HUES6 (cell line): ENCODE measurements at regions not wholly inside any gene's neighbourhood (a gene's known extent, or its start where the extent isn't known, plus 50 kb on each side); places are given as distances from the start of the nearest gene placed in this dataset.
A peak's percentile ranks its signal among the peaks of the same experiment; 100 is the strongest.

ENCODE experiments used
- H3K27ac ChIP-seq: 2 replicates; pipeline ENCODE4 v1.7.0; 2013; ENCODE audit warnings: low read depth, mild to moderate bottlenecking, low read length, inconsistent platforms
- H3K27me3 ChIP-seq: 2 replicates; pipeline ENCODE4 v1.6.1; 2013; ENCODE audit warnings: low read length; ENCODE audit not compliant: control insufficient read depth, insufficient read depth
- H3K36me3 ChIP-seq: 2 replicates; pipeline ENCODE4 v1.6.1; 2013; ENCODE audit warnings: low read length; ENCODE audit not compliant: control insufficient read depth, insufficient read depth
- H3K4me1 ChIP-seq: 2 replicates; pipeline ENCODE4 v1.6.1; 2013; ENCODE audit warnings: low read length; ENCODE audit not compliant: control insufficient read depth, insufficient read depth
- H3K4me3 ChIP-seq: 2 replicates; pipeline ENCODE4 v1.5.1; 2013; ENCODE audit warnings: low read depth, low read length
- H3K9ac ChIP-seq: one replicate; pipeline ENCODE4 v1.6.1; 2013; ENCODE audit warnings: mild to moderate bottlenecking, low read length
- H3K9me3 ChIP-seq: 2 replicates; pipeline ENCODE4 v1.6.1; 2013; ENCODE audit warnings: low read depth, low read length; ENCODE audit not compliant: control insufficient read depth, insufficient read depth

DNA sequence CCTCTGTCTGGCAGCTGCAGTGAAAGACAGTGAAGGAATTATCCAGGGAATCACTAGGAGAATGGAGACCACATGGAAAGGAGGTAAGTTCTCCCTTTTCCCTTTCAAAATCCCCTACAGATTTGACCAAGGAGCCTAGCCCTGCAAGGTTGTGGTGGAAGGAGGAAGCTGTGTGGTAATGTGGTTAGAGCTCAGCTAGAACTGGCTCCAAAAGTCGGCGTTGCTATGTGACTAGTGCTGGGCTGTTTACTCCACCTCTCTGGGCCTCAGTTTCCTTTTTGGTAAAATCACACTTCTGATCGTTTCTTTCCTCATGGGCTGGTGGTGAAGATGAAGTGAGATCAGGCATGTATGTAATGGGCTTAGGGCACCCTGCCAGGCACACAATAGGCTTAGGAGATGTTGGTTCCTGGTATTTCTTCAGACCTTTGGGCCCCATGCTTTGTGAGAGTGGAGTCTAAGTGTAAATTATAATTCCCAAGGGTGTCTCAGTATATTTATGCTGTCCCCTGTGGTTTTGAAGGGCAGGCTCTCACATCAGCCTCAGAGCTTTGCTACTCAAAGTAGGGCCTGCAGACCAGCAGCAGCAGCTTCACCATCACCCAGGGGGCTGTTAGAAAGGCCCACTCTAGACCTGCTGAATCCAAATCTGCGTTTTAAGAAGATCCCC, 183.7 kb upstream of the BCOR start:
- Histone ChIP-seq H3K9ac (no peak overlapping the region), H3K4me1 (peaks cover 11% of the 10 kb centered on the region; the same call in 1 of the 2 replicates), H3K36me3 (no peaks in the 10 kb centered on the region), H3K9me3 (peaks cover 21% of the 10 kb centered on the region), H3K4me3 (no peak overlapping the region), H3K27ac (no peak overlapping the region), H3K27me3 (no peaks in the 10 kb centered on the region)

DNA sequence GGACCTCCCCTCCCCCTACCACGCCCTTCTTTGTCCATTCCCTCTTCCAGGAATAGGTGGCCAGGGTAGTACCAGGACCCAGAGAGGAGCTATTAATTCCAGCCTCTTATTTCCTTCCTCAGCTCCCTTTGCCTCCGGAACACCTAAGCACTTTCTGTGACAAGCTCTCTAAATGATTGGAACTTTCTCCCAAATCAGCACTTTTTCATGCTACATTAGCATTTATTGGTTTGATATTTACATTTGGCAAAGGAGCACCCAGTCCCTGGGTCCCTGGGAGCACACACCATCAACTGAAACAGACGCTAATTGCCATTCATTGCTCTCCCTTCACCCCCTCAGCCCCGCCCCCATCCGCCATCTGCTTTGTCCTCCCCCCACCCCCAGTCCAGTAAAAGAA, 182.0 kb upstream of the BCOR start:
- peak overlapping the region; percentile 36 for H3K9ac ChIP-seq
- no peak overlapping the region for H3K27ac ChIP-seq
- peaks cover 15% of the 10 kb centered on the region for H3K9me3 ChIP-seq
- H3K27me3 ChIP-seq = no peaks in the 10 kb centered on the region
- H3K4me1 ChIP-seq = peaks cover 11% of the 10 kb centered on the region; the same call in 1 of the 2 replicates
- H3K4me3 ChIP-seq = peak overlapping the region; percentile 21; the same call in 1 of the 2 replicates
- no peaks in the 10 kb centered on the region for H3K36me3 ChIP-seq

DNA sequence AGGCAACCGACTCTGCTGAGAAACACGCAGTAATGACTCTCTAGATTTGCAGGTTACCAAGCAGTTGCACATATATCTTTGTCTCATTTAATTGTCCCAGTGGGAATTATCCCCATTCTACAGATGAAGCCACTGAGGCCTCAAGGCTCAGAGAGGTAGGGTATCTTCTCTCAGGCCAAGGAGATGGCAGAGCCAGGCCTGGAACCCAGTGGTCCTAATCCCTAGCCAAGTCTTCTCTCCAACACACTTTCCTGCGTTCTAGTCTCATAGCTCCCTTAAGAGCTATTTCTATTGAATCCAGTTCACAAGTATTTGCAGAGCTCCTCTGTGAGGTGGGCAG, 181.3 kb upstream of the BCOR start:
- Histone ChIP-seq H3K27ac (no peak overlapping the region), H3K9me3 (peaks cover 10% of the 10 kb centered on the region), H3K4me3 (no peak overlapping the region), H3K9ac (no peak overlapping the region), H3K36me3 (no peaks in the 10 kb centered on the region), H3K4me1 (peaks cover 11% of the 10 kb centered on the region; the same call in 1 of the 2 replicates), H3K27me3 (no peaks in the 10 kb centered on the region)

DNA sequence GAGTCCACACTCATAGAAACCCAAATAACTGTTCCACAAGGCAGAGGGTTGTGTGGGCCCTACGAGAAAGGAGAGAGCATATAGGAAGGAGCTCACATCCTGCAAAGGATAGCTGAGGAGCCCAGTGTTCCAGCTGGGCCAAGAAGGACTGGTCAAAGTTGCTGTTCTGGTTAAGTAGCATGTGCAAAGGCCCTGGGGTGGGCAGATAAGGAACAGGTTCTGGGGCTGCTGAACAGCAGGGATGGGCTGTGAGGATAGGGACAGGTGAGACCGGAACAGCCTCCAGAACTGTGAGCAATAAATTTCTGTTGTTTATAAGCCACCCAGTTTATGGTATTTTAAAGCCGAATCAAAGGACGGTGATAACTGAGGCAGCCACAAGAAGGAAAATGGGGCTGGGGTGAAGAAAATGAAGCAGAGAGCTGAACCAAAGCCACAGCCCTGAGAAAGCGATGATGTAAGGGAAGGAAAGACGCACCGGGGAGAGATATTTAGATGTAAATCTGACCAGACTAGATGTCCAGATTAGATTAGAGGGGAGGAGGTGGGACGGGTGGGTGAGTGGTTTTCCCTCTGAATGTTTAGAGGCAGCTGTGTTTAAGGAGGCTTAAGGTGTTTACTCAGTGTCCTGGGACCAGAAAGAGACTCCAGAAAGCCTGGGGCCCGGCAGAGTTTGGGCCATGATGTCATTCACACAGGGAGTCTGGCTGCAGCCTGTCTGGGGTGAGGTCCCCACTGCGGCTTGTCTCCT, 180.8 kb upstream of the BCOR start:
- Histone ChIP-seq H3K36me3 (no peaks in the 10 kb centered on the region), H3K9me3 (peaks cover 10% of the 10 kb centered on the region), H3K27ac (no peak overlapping the region), H3K9ac (no peak overlapping the region), H3K4me1 (peaks cover 11% of the 10 kb centered on the region; the same call in 1 of the 2 replicates), H3K4me3 (no peak overlapping the region), H3K27me3 (no peaks in the 10 kb centered on the region)

DNA sequence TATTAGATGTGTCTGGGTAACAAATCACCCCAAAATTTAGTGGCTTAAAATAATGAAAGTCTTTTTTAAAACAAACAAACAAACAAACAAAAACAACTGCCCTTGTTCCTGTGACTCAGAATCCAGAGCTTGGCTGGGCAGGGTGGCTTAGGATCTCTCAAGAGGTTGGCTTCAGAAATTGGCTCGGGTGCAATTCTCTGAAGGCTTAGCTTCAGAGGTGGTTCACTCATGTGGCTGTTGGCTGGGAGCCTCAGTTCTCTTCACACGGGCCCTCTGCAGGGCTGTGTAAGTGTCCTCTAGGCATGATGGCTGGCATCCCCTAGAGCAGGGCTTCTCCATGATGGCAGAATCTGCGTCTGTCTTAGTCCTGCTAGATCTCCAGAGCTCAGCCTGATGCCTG, 179.9 kb upstream of the BCOR start:
- no peak overlapping the region for H3K4me3 ChIP-seq
- peaks cover 14% of the 10 kb centered on the region; the same call in 1 of the 2 replicates for H3K4me1 ChIP-seq
- no peaks in the 10 kb centered on the region for H3K36me3 ChIP-seq

DNA sequence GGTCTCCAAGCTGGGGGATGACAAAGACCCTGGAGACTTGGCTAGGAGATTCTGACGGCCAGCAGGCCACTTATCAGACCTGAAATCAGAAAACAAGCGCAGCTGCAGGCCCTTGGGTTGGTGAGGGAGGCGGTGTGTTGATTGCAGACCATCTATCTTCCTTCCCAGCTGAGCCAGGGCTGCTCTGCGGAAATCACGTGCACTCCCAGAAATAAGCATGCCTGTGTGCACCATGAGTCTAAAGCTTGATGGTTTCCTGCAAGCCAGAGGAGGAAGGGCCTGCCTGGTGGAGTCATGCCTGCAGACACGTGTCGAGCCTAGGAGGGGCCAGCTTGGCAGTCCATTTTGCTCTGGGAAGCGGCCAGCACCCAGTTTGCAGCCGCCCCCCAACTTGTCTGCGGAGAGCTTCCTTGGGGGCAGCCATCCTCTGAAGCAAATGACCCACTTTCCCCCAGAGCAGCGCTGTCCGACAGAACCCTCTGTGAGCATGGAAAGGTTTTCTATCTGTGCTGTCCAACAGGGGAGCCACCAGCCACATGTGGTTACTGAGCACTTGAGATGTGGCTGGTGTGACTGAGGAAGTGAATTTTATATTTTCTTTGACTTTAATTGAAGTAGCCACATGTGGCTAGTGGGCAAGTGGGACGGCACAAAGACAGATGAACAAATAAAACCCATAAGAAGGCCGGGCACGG, 175.7 kb upstream of the BCOR start:
- Histone ChIP-seq H3K9me3 (peaks cover 10% of the 10 kb centered on the region), H3K4me3 (no peak overlapping the region), H3K27ac (no peak overlapping the region), H3K27me3 (no peaks in the 10 kb centered on the region), H3K36me3 (no peaks in the 10 kb centered on the region), H3K4me1 (peaks cover 11% of the 10 kb centered on the region), H3K9ac (no peak overlapping the region)

More for the DNA sequence above, 179.9 kb upstream of the BCOR start:
- Histone ChIP-seq H3K27me3 (no peaks in the 10 kb centered on the region), H3K27ac (no peak overlapping the region), H3K9me3 (peaks cover 10% of the 10 kb centered on the region), H3K9ac (no peak overlapping the region)

DNA sequence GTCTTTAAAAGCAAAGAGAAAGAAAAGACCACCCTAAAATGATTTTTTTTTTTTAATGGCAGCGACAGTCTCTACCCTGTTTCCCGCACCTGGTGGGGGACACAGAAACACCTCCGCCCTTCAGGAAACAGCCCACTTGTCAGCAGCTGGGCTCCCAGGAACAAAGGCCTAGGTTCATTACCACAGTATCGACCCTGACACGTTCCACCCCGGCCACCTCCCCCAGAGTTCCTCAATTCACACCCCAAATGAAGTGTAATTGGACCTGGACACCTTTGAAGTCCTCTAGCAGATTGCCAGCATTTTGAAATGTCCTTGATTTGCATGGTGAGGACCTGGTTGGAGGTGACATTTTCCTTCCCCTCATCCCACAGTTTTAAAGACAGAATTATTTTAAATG, 175.0 kb upstream of the BCOR start:
- Histone ChIP-seq H3K9ac (no peak overlapping the region), H3K4me1 (peaks cover 13% of the 10 kb centered on the region), H3K36me3 (no peaks in the 10 kb centered on the region), H3K27me3 (peaks cover 4% of the 10 kb centered on the region), H3K9me3 (peaks cover 8% of the 10 kb centered on the region), H3K4me3 (no peak overlapping the region), H3K27ac (no peak overlapping the region; the same call in 1 of the 2 replicates)

DNA sequence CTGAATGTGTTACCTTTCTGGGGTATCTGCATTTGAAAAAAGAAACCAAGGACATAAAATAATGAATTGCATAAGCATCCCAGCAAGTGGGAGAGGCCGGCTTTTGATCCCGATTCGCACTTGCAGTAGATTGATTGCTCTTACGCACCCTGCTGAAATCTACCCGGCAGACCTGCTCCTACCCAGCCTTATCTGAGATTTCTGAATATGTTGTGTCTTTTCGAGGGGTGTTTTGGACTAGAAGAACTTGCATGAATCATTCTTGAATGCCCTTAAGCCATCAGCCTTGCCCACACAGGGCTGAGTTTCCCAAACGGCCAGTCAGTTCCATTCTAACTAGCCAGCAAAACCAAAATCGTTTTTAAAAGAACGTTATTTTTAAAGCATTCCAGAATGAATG, 174.4 kb upstream of the BCOR start:
- Histone ChIP-seq H3K4me3 (no peak overlapping the region), H3K36me3 (no peaks in the 10 kb centered on the region), H3K9me3 (peaks cover 8% of the 10 kb centered on the region), H3K9ac (no peak overlapping the region), H3K27ac (no peak overlapping the region; the same call in 1 of the 2 replicates), H3K4me1 (peaks cover 19% of the 10 kb centered on the region), H3K27me3 (peaks cover 9% of the 10 kb centered on the region)

DNA sequence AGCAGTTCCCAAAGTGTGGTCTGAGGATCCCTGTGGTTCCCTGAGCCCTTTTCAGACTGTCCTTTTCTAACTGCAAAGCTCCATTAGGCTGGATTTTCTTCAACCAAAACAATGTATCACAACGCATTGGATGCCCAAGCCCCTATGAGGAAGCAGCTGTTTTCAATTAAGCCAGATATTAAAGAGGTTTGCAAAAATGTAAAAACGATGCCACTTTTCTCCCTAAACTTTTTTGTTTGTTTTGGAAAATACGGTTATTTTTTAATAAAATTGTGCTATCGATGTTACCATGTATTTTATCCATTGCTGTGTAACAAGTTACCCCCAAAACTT, 170.4 kb upstream of the BCOR start:
- no peaks in the 10 kb centered on the region; the same call in 1 of the 2 replicates for H3K9me3 ChIP-seq
- H3K36me3 ChIP-seq = no peaks in the 10 kb centered on the region
- H3K9ac ChIP-seq = no peak overlapping the region
- peaks cover 23% of the 10 kb centered on the region for H3K27me3 ChIP-seq
- H3K4me3 ChIP-seq = no peak overlapping the region
- peaks cover 26% of the 10 kb centered on the region for H3K4me1 ChIP-seq
- H3K27ac ChIP-seq = no peak overlapping the region

DNA sequence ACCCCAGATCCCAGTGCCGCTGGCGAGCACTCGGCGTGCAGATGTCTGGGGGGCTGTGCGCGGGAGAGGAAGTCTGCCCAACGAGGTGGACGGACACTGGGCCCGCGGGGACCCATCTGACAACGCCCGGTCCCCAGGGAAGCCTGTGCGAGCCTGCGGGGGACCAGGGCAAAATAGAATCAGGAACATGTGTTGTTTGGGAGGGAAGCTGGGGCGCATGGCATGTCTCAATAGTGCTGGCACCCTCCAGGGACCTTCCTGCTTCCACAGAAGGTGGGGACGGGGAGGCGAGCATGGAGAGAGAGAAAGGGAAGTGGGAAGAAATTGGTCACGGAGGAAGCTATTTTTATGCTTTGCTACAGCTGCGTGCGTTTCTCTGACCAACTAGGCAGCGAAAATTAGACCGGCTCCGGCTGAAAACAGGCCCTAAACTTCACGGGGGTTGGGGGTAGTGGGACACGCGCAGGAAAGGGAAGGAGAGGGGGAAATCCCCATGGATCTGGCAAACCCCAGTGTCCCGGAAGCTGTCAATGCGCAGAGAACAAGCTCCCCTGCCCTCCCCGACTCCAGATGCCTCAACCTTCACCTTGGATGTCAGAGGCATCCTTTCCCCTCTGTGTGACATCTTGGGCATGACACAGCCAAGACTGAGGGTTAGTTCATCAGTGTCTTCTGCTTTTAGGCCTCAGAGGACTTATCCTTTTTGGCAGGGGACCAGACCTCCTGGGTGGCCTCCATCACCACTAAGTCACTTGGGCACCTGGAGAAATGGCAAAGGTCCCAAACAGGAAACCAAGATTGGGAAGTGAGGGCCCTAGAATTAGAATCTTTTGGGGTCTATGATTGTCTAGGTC, 169.8 kb upstream of the BCOR start:
- no peaks in the 10 kb centered on the region for H3K36me3 ChIP-seq
- peaks cover 22% of the 10 kb centered on the region for H3K4me1 ChIP-seq
- H3K9ac ChIP-seq = peak overlapping the region; percentile 45
- no peaks in the 10 kb centered on the region; the same call in 1 of the 2 replicates for H3K9me3 ChIP-seq
- H3K27ac ChIP-seq = no peak overlapping the region
- peak overlapping the region; percentile 61 for H3K4me3 ChIP-seq
- H3K27me3 ChIP-seq = peaks cover 23% of the 10 kb centered on the region
